Activated CD4-positive, alpha-beta memory T cell treated with anti-CD3 and anti-CD28 coated beads, Interleukin-2, amount 10 ng/mL, durations not matched to agents 7 days and 5 days (primary cell): ENCODE measurements at regions not wholly inside any gene's neighbourhood (a gene's known extent, or its start where the extent isn't known, plus 50 kb on each side); places are given as distances from the start of the nearest gene placed in this dataset.
"Not testable (repeated sequence)": the region's sequence is repeated elsewhere in the genome, so short reads cannot be mapped to it uniquely, and the experiment has no call there.

ENCODE experiments used
- CTCF ChIA-PET: fragments of 350-600 bp; sonication (Branson Sonifier 250); formaldehyde crosslinking; loops from one replicate; lab custom pipeline; 2021; ENCODE audit warnings: antibody characterized with exemption, inconsistent platforms; lab: Charles Lee
- POLR2A ChIA-PET: fragments of 350-600 bp; sonication (Branson Sonifier 250); formaldehyde crosslinking; loops from one replicate; lab custom pipeline; 2021; ENCODE audit warnings: antibody characterized with exemption; lab: Charles Lee
- DNase-seq: peaks from one replicate; pipeline ENCODE4 v3.0.0-alpha.2; 2020
- H3K27ac Mint-ChIP-seq: one replicate; pipeline ENCODE4 v1.8.0; 2021; ENCODE audit warnings: mild to moderate bottlenecking, mixed read lengths
- H3K27me3 Mint-ChIP-seq: one replicate; pipeline ENCODE4 v1.8.0; 2021; ENCODE audit warnings: mixed read lengths
- H3K36me3 Mint-ChIP-seq: one replicate; pipeline ENCODE4 v1.8.0; 2021; ENCODE audit warnings: low read depth, mixed read lengths
- H3K4me1 Mint-ChIP-seq: one replicate; pipeline ENCODE4 v1.8.0; 2021; ENCODE audit warnings: mixed read lengths
- H3K4me3 Mint-ChIP-seq: one replicate; pipeline ENCODE4 v1.8.0; 2021; ENCODE audit warnings: mild to moderate bottlenecking, mixed read lengths
- H3K9me3 Mint-ChIP-seq: one replicate; pipeline ENCODE4 v1.8.0; 2021; ENCODE audit warnings: mixed read lengths

DNA sequence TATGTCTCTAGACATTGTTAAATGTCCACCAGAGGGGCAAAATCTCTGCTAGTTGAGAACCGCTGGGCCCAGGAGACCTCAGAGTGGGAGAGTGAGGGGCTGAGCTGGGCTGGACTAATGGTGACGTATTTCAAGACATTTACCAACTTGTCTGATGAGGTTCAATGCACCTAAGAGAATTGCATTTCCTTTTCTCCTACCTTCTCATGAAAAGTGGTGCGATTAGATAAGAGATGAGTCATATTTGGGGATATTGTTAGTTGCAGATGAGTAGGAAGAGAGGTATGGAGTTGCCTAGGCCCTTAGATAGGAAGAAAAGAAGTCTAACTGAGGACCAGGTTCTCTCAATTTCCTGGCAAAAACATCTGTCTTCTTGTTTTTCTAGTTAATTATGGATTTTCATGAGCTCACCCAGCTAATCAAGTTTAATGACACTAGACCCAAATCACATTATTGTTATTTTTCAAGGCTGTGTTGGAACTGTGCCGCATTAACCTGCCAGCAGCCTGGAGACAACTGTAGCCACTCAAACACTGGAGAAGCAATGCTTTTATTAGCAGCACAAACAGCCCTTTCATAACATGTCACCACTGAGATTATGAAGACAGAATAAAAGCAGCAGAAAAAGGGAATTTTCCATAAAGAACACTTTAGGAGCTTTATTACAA is 144.2 kb downstream of the PDCD6IP start:
- peaks cover 10% of the 10 kb centered on the region for H3K27me3 Mint-ChIP-seq
- no peak for DNase-seq
- H3K9me3 Mint-ChIP-seq: no peaks in the 10 kb centered on the region
- H3K27ac Mint-ChIP-seq: no peak overlapping the region
- no peaks in the 10 kb centered on the region for H3K4me1 Mint-ChIP-seq
- ChIA-PET POLR2A (no interaction called here), CTCF (no interaction called here)
- H3K4me3 Mint-ChIP-seq: no peak overlapping the region
- no peaks in the 10 kb centered on the region for H3K36me3 Mint-ChIP-seq

GRCh38 chr3:33943277-33943676 is 144.8 kb downstream of the PDCD6IP start:
- H3K27me3 Mint-ChIP-seq: peaks cover 6% of the 10 kb centered on the region
- no peak for DNase-seq
- H3K9me3 Mint-ChIP-seq: no peaks in the 10 kb centered on the region
- H3K4me1 Mint-ChIP-seq: no peaks in the 10 kb centered on the region
- ChIA-PET POLR2A (no interaction called here), CTCF (no interaction called here)
- H3K4me3 Mint-ChIP-seq: no peak overlapping the region
- H3K27ac Mint-ChIP-seq: no peak overlapping the region
- H3K36me3 Mint-ChIP-seq: no peaks in the 10 kb centered on the region

DNA sequence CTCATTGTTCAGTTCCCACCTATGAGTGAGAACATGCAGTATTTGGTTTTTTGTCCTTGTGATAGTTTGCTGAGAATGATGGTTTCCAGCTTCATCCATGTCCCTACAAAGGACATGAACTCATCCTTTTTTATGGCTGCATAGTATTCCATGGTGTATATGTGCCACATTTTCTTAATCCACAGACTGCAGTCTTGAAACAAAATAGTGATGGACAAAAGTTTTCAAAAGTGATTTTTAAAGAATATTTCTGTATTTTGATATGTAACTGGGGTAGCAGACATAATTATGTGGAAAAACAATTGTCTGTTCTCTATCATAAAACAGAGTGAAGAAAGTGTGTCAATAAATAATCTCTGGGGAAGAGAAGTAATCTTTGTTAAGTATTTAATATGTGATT is 148.2 kb downstream of the PDCD6IP start:
- DNase-seq, CTCF ChIA-PET, H3K36me3 Mint-ChIP-seq, H3K4me3 Mint-ChIP-seq, H3K4me1 Mint-ChIP-seq, POLR2A ChIA-PET, H3K27ac Mint-ChIP-seq, H3K9me3 Mint-ChIP-seq, H3K27me3 Mint-ChIP-seq: not testable (repeated sequence)

GRCh38 chr3:33947272-33948195 is 149.1 kb downstream of the PDCD6IP start:
- ChIA-PET CTCF (no interaction called here), POLR2A (no interaction called here)
- H3K27me3 Mint-ChIP-seq: peaks cover 12% of the 10 kb centered on the region
- H3K4me3 Mint-ChIP-seq: no peak overlapping the region
- H3K4me1 Mint-ChIP-seq: no peaks in the 10 kb centered on the region
- H3K27ac Mint-ChIP-seq: no peak overlapping the region
- no peaks in the 10 kb centered on the region for H3K9me3 Mint-ChIP-seq
- no peaks in the 10 kb centered on the region for H3K36me3 Mint-ChIP-seq
- DNase-seq: no peak

DNA sequence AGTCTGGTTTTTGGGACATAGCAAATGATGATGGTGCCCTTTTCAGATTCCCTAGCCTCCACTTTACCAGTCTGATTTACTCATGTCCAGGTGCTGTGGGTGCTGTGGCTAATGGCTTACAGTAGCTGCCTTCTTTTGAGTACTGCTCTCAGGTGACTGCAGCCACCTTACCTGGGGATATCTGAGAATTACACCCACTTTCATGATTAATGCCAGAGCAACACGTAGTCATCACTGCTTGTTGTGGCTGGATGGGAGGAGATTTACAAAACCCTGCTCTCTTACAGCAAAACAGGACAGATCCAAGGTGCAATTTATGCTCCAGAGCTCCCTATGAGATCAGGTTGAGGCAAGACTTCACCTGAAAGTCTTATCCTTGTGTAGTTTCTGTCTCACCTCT is 150.6 kb downstream of the PDCD6IP start:
- ChIA-PET POLR2A (no interaction called here), CTCF (no interaction called here)
- no peak for DNase-seq
- Mint-ChIP-seq H3K9me3 (no peaks in the 10 kb centered on the region), H3K4me1 (no peaks in the 10 kb centered on the region), H3K4me3 (no peak overlapping the region), H3K27me3 (peaks cover 12% of the 10 kb centered on the region), H3K27ac (no peak overlapping the region), H3K36me3 (no peaks in the 10 kb centered on the region)

GRCh38 chr3:33954956-33955355 is 156.5 kb downstream of the PDCD6IP start:
- no peak for DNase-seq
- peaks cover 10% of the 10 kb centered on the region for H3K27me3 Mint-ChIP-seq
- H3K36me3 Mint-ChIP-seq: no peaks in the 10 kb centered on the region
- H3K4me1 Mint-ChIP-seq: no peaks in the 10 kb centered on the region
- ChIA-PET CTCF (interaction anchor here (0.6 kb wide), 1 partner anchor 271 kb away, joined by 3 read pairs; no protein-coding TSS in a partner anchor), POLR2A (no interaction called here)
- H3K4me3 Mint-ChIP-seq: no peak overlapping the region
- no peaks in the 10 kb centered on the region for H3K9me3 Mint-ChIP-seq
- no peak overlapping the region for H3K27ac Mint-ChIP-seq

DNA sequence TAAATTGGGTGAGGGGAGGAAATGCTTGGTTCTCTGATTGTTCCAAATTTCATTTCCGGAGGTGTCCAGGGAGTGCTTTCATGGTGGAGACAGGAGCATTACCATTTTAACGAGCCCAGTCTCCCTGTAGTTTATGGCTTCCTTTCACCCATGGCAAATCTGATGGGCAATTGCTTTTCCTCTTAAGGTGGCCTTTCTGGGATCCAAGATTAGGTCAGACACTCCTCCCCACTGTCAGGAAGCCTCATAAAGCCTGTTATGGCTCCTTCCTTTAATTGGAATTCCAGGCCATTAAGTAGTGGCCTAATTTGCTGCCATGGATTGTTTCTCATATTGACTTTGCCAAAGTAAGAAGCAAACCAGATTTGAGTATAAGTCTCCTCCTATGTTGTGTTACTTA is 157.8 kb downstream of the PDCD6IP start:
- Mint-ChIP-seq H3K27me3 (peaks cover 8% of the 10 kb centered on the region), H3K27ac (no peak overlapping the region), H3K4me1 (no peaks in the 10 kb centered on the region), H3K9me3 (no peaks in the 10 kb centered on the region), H3K4me3 (no peak overlapping the region), H3K36me3 (no peaks in the 10 kb centered on the region)
- ChIA-PET CTCF (no interaction called here), POLR2A (no interaction called here)
- no peak for DNase-seq

- no peak overlapping the region for H3K27ac Mint-ChIP-seq
- H3K36me3 Mint-ChIP-seq: no peaks in the 10 kb centered on the region
- no peaks in the 10 kb centered on the region for H3K4me1 Mint-ChIP-seq
- H3K9me3 Mint-ChIP-seq: no peaks in the 10 kb centered on the region
- POLR2A ChIA-PET: no interaction called here
- CTCF ChIA-PET: no interaction called here
- no peak overlapping the region for H3K4me3 Mint-ChIP-seq
- no peak for DNase-seq
- H3K27me3 Mint-ChIP-seq: peaks cover 3% of the 10 kb centered on the region
Measured at GRCh38 chr3:33956776-33957175, 158.3 kb downstream of the PDCD6IP start.

DNA sequence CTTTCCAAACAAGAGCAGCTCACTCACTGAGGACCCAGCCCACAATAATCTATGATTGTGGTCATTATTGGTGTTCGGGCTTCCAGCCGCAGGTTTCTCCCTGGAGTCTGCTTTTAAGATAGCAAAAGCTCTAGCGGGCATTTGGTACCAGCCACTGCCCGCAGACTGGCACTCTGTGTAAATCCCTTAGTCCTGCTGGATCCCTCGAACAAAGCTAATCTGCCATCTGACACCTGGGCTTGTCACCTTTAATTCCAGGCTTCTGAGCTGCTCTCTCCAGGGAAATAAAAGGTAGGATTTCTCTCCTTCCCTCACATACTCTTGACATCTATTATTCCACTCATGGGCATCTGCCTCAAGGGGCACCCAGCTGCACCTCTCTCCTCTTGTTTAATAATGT is 158.7 kb downstream of the PDCD6IP start:
- peaks cover 2% of the 10 kb centered on the region for H3K27me3 Mint-ChIP-seq
- DNase-seq: no peak
- no peaks in the 10 kb centered on the region for H3K36me3 Mint-ChIP-seq
- no peak overlapping the region for H3K4me3 Mint-ChIP-seq
- H3K9me3 Mint-ChIP-seq: no peaks in the 10 kb centered on the region
- no peak overlapping the region for H3K27ac Mint-ChIP-seq
- POLR2A ChIA-PET: no interaction called here
- CTCF ChIA-PET: no interaction called here
- no peaks in the 10 kb centered on the region for H3K4me1 Mint-ChIP-seq

GRCh38 chr3:33958661-33959060 is 160.2 kb downstream of the PDCD6IP start:
- ChIA-PET CTCF (no interaction called here), POLR2A (no interaction called here)
- no peaks in the 10 kb centered on the region for H3K36me3 Mint-ChIP-seq
- no peak for DNase-seq
- H3K27me3 Mint-ChIP-seq: peaks cover 2% of the 10 kb centered on the region
- no peaks in the 10 kb centered on the region for H3K4me1 Mint-ChIP-seq
- no peaks in the 10 kb centered on the region for H3K9me3 Mint-ChIP-seq
- no peak overlapping the region for H3K27ac Mint-ChIP-seq
- H3K4me3 Mint-ChIP-seq: no peak overlapping the region

- H3K27me3 Mint-ChIP-seq: peaks cover 3% of the 10 kb centered on the region
- no peaks in the 10 kb centered on the region for H3K36me3 Mint-ChIP-seq
- DNase-seq: no peak
- H3K9me3 Mint-ChIP-seq: no peaks in the 10 kb centered on the region
- ChIA-PET POLR2A (no interaction called here), CTCF (no interaction called here)
- H3K4me3 Mint-ChIP-seq: no peak overlapping the region
- no peaks in the 10 kb centered on the region for H3K4me1 Mint-ChIP-seq
- H3K27ac Mint-ChIP-seq: no peak overlapping the region
Measured at GRCh38 chr3:33962396-33962795, 164.0 kb downstream of the PDCD6IP start.

DNA sequence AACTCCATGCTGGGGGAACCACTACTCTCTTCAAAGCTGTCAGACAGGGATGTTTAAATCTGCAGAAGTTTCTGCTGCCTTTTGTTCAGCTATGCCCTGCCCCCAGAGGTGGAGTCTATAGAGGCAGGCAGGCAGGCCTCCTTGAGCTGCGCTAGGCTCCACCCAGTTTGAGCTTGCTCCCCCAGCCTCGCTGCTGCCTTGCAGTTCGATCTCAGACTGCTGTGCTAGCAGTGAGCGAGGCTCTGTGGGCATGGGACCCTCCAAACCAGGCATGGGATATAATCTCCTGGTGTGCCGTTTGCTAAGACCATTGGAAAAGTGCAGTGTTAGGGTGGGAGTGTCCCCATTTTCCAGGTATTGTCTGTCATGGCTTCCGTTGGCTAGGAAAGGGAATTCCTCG is 171.8 kb downstream of the PDCD6IP start:
- H3K9me3 Mint-ChIP-seq, H3K36me3 Mint-ChIP-seq, CTCF ChIA-PET, H3K27ac Mint-ChIP-seq, H3K27me3 Mint-ChIP-seq, H3K4me3 Mint-ChIP-seq, H3K4me1 Mint-ChIP-seq, DNase-seq, POLR2A ChIA-PET: not testable (repeated sequence)

DNA sequence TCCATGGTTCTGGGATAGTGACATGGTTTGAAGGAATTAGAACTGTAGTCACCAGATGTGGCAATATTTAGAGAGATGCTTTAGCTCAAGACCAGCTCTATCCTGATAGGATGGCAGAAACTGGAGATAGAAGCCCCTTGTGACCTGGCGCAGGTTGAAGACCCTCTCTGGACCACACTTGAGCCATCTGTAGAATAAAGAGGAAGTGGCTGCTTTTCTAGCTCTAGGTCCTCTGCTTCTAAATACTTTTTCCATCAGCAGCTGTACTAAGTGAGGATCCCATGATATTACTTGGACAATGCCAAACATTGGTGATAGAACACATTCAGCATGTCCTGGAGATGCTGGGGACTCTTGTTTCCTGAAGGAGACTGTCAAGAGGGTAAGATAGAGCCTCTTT is 172.6 kb downstream of the PDCD6IP start:
- no peaks in the 10 kb centered on the region for H3K4me1 Mint-ChIP-seq
- H3K27ac Mint-ChIP-seq: no peak overlapping the region
- peaks cover 6% of the 10 kb centered on the region for H3K27me3 Mint-ChIP-seq
- CTCF ChIA-PET: no interaction called here
- no peaks in the 10 kb centered on the region for H3K36me3 Mint-ChIP-seq
- no peak for DNase-seq
- no peak overlapping the region for H3K4me3 Mint-ChIP-seq
- peaks cover 4% of the 10 kb centered on the region for H3K9me3 Mint-ChIP-seq
- POLR2A ChIA-PET: no interaction called here

GRCh38 chr3:33975463-33975862 is 177.0 kb downstream of the PDCD6IP start:
- ChIA-PET POLR2A (no interaction called here), CTCF (no interaction called here)
- H3K4me3 Mint-ChIP-seq: no peak overlapping the region
- H3K4me1 Mint-ChIP-seq: no peaks in the 10 kb centered on the region
- H3K27ac Mint-ChIP-seq: no peak overlapping the region
- no peaks in the 10 kb centered on the region for H3K27me3 Mint-ChIP-seq
- no peaks in the 10 kb centered on the region for H3K36me3 Mint-ChIP-seq
- no peak for DNase-seq
- H3K9me3 Mint-ChIP-seq: peaks cover 4% of the 10 kb centered on the region
